ENCODE measurements at regions not wholly inside any gene's neighbourhood (a gene's known extent, or its start where the extent isn't known, plus 50 kb on each side); places are given as distances from the start of the nearest gene placed in this dataset.

GRCh38 chr1:239744851-239745250, 346.8 kb upstream of the FMN2 start:
- no peaks in the 10 kb centered on the region for H3K27me3 ChIP-seq (replicated peaks)
- no peak overlapping the region for H3K4me3 ChIP-seq
- no peak for DNase-seq (ENCODE audit: low read depth in 1 of 2, low spot score in 2 of 2)
- H3K9me3 ChIP-seq (replicated peaks), result no peaks in the 10 kb centered on the region
- H3K36me3 ChIP-seq, result no peaks in the 10 kb centered on the region
- no peaks in the 10 kb centered on the region for H3K4me1 ChIP-seq (replicated peaks)
- no peak overlapping the region for H3K27ac ChIP-seq

DNA sequence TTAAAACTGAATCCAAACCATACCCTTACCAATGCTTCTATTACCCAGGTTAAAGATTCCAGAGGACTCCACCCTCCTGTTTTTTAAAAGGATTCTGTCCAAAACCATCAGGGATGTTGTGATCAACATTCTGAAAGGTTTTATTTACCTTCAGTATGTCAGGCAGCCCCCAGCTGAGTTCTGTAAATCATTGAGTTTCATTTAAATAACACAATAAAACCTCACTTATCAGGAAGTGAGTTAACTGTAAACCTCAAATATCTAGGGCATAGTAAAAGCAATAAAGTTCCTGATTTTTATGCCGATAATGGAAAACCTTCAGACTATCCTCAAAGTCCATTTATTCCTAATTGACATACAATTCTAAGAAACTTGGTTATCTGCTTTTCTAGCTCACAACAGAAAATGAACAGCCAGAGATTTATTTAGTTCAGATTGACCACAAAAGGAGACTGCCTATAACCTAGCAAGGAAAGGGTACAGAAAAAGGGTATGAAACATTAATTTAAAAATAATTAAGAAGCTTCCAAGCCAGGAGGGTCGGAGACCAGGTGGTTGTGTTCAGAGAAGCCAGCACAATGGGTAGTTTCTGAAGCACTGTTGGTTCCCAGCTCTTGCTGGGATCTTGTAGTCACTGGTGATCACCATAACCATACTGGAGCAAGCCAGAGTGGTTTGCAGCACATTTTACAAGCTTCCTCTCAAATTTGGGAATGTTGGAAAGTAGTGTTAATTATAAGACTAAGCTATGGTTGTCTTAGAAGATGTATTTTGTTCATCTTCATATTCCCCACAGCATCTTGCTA, 336.4 kb upstream of the FMN2 start:
- H3K9me3 ChIP-seq (replicated peaks), result no peaks in the 10 kb centered on the region
- no peaks in the 10 kb centered on the region for H3K4me1 ChIP-seq (replicated peaks)
- no peak for DNase-seq (ENCODE audit: low read depth in 1 of 2, low spot score in 2 of 2)
- H3K27me3 ChIP-seq (replicated peaks), result no peaks in the 10 kb centered on the region
- H3K27ac ChIP-seq, result no peak overlapping the region
- no peaks in the 10 kb centered on the region for H3K36me3 ChIP-seq
- H3K4me3 ChIP-seq, result no peak overlapping the region

- DNase-seq (ENCODE audit: low read depth in 1 of 2, low spot score in 2 of 2), result no peak
- no peak overlapping the region for H3K4me3 ChIP-seq
- no peaks in the 10 kb centered on the region for H3K27me3 ChIP-seq (replicated peaks)
- H3K9me3 ChIP-seq (replicated peaks), result no peaks in the 10 kb centered on the region
- H3K36me3 ChIP-seq, result no peaks in the 10 kb centered on the region
- H3K27ac ChIP-seq, result no peak overlapping the region
- no peaks in the 10 kb centered on the region for H3K4me1 ChIP-seq (replicated peaks)
These were observed 334.0 kb upstream of the FMN2 start for GRCh38 chr1:239757716-239758115.

GRCh38 chr1:239758756-239759155, 332.9 kb upstream of the FMN2 start:
- Histone ChIP-seq H3K27ac (no peak overlapping the region), H3K27me3 (replicated peaks) (no peaks in the 10 kb centered on the region), H3K4me1 (replicated peaks) (no peaks in the 10 kb centered on the region), H3K36me3 (no peaks in the 10 kb centered on the region), H3K4me3 (no peak overlapping the region), H3K9me3 (replicated peaks) (no peaks in the 10 kb centered on the region)
- DNase-seq (ENCODE audit: low read depth in 1 of 2, low spot score in 2 of 2), result no peak

GRCh38 chr1:239761509-239761908, 330.2 kb upstream of the FMN2 start:
- H3K9me3 ChIP-seq (replicated peaks), result no peaks in the 10 kb centered on the region
- DNase-seq (ENCODE audit: low read depth in 1 of 2, low spot score in 2 of 2), result no peak
- no peaks in the 10 kb centered on the region for H3K36me3 ChIP-seq
- no peaks in the 10 kb centered on the region for H3K4me1 ChIP-seq (replicated peaks)
- no peak overlapping the region for H3K27ac ChIP-seq
- H3K27me3 ChIP-seq (replicated peaks), result no peaks in the 10 kb centered on the region
- no peak overlapping the region for H3K4me3 ChIP-seq

DNA sequence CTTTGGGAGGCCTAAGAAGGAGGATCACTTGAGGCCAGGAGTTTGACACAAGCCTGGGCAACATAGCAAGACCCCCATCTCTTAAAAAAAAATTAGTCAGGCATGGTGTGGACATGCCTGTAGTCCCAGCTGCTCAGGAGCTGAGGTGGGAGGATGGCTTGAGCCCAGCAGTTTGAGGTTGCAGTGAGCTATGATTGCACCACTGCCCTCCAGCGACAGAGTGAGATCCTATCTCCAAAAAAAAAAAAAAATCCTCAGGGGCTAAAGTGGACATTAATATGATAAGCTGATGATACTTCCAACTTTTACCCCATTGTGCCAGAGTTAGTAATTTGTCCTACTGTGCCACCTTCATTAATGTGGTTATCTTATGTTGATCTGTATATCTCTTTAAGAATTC, 327.8 kb upstream of the FMN2 start:
- Histone ChIP-seq H3K27me3 (replicated peaks) (no peaks in the 10 kb centered on the region), H3K4me3 (no peak overlapping the region), H3K9me3 (replicated peaks) (no peaks in the 10 kb centered on the region), H3K27ac (no peak overlapping the region), H3K36me3 (no peaks in the 10 kb centered on the region), H3K4me1 (replicated peaks) (no peaks in the 10 kb centered on the region)
- no peak for DNase-seq (ENCODE audit: low read depth in 1 of 2, low spot score in 2 of 2)

DNA sequence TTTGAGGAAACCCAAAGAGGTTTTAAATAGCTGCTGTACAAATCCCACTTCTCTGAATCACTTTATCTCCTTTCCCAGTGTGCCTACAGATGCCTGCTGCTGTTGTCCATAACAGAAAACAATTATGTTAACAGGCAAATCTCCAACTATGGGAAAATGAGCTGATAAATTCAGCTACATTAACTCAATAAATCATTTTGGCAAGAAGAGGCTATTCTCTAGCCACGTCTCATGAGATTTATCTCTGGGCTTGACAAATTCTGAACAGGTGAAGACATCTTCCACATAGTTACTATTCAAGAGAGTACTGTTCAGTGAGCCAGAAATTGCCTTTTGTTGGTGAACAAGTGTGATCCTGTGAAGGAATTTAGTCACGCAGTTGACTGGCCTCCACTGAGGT, 327.1 kb upstream of the FMN2 start:
- H3K27me3 ChIP-seq (replicated peaks), result no peaks in the 10 kb centered on the region
- H3K27ac ChIP-seq, result no peak overlapping the region
- no peak for DNase-seq (ENCODE audit: low read depth in 1 of 2, low spot score in 2 of 2)

GRCh38 chr1:239765163-239765562, 326.5 kb upstream of the FMN2 start:
- Histone ChIP-seq H3K27me3 (replicated peaks) (no peaks in the 10 kb centered on the region), H3K9me3 (replicated peaks) (no peaks in the 10 kb centered on the region), H3K4me1 (replicated peaks) (no peaks in the 10 kb centered on the region), H3K4me3 (no peak overlapping the region), H3K27ac (no peak overlapping the region), H3K36me3 (no peaks in the 10 kb centered on the region)
- no peak for DNase-seq (ENCODE audit: low read depth in 1 of 2, low spot score in 2 of 2)

More for the DNA sequence above, 327.1 kb upstream of the FMN2 start:
- H3K36me3 ChIP-seq, result no peaks in the 10 kb centered on the region
- no peaks in the 10 kb centered on the region for H3K9me3 ChIP-seq (replicated peaks)
- no peak overlapping the region for H3K4me3 ChIP-seq
- no peaks in the 10 kb centered on the region for H3K4me1 ChIP-seq (replicated peaks)

- H3K4me3 ChIP-seq, result no peak overlapping the region
- no peak overlapping the region for H3K27ac ChIP-seq
- H3K27me3 ChIP-seq (replicated peaks), result no peaks in the 10 kb centered on the region
- no peaks in the 10 kb centered on the region for H3K9me3 ChIP-seq (replicated peaks)
- no peaks in the 10 kb centered on the region for H3K4me1 ChIP-seq (replicated peaks)
- no peak for DNase-seq (ENCODE audit: low read depth in 1 of 2, low spot score in 2 of 2)
- H3K36me3 ChIP-seq, result no peaks in the 10 kb centered on the region
These were observed 320.1 kb upstream of the FMN2 start for GRCh38 chr1:239771550-239771949.

GRCh38 chr1:239772446-239772845, 319.2 kb upstream of the FMN2 start:
- Histone ChIP-seq H3K4me3 (no peak overlapping the region), H3K4me1 (replicated peaks) (no peaks in the 10 kb centered on the region), H3K9me3 (replicated peaks) (no peaks in the 10 kb centered on the region), H3K27ac (no peak overlapping the region), H3K36me3 (no peaks in the 10 kb centered on the region), H3K27me3 (replicated peaks) (no peaks in the 10 kb centered on the region)
- DNase-seq (ENCODE audit: low read depth in 1 of 2, low spot score in 2 of 2), result no peak

DNA sequence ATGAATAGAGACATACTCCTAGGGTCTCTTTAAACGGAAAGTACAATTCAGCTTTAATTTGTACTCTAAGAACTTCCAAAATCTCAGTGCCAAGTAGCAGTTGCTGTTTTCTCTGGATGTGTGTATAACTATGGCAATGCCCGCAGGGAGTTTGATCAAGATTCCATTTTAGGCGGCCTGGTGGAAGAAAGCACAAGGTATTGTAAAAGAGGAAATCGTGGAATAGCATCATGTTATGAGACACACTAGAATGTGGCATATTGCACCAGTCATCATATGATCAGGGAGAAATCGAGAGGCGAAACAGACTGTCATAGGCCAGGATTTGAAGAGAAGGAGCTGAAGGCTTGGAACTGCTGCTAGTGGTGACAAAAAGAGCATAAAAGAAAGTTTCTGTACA, 316.2 kb upstream of the FMN2 start:
- Histone ChIP-seq H3K27ac (no peak overlapping the region), H3K27me3 (replicated peaks) (no peaks in the 10 kb centered on the region), H3K9me3 (replicated peaks) (no peaks in the 10 kb centered on the region), H3K4me3 (no peak overlapping the region), H3K36me3 (no peaks in the 10 kb centered on the region), H3K4me1 (replicated peaks) (no peaks in the 10 kb centered on the region)
- no peak for DNase-seq (ENCODE audit: low read depth in 1 of 2, low spot score in 2 of 2)

GRCh38 chr1:239778208-239778813, 313.4 kb upstream of the FMN2 start:
- no peaks in the 10 kb centered on the region for H3K9me3 ChIP-seq (replicated peaks)
- no peaks in the 10 kb centered on the region for H3K36me3 ChIP-seq
- H3K27ac ChIP-seq, result no peak overlapping the region
- DNase-seq (ENCODE audit: low read depth in 1 of 2, low spot score in 2 of 2), result no peak
- no peak overlapping the region for H3K4me3 ChIP-seq
- H3K27me3 ChIP-seq (replicated peaks), result no peaks in the 10 kb centered on the region
- no peaks in the 10 kb centered on the region for H3K4me1 ChIP-seq (replicated peaks)

DNA sequence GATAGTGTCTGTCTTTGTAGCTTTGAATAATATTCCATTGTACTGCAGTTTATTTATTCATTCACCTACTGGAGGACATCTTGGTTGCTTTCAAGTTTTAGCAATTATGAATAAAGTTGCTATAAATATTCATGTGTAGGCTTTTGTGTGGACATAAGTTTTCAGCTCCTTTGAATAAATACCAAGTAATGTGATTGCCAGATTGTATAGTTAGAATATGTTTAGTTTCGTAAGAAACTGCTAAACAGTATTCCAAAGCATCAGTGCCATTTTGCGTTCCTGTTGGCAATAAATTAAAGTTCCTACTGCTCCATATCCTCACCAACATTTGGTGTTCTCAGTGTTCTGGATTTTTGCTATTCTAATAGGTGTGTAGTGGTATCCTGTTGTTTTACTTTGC, 311.7 kb upstream of the FMN2 start:
- Histone ChIP-seq H3K4me1 (replicated peaks) (no peaks in the 10 kb centered on the region), H3K9me3 (replicated peaks) (no peaks in the 10 kb centered on the region), H3K27me3 (replicated peaks) (no peaks in the 10 kb centered on the region), H3K27ac (no peak overlapping the region), H3K36me3 (no peaks in the 10 kb centered on the region), H3K4me3 (no peak overlapping the region)
- DNase-seq (ENCODE audit: low read depth in 1 of 2, low spot score in 2 of 2), result no peak

DNA sequence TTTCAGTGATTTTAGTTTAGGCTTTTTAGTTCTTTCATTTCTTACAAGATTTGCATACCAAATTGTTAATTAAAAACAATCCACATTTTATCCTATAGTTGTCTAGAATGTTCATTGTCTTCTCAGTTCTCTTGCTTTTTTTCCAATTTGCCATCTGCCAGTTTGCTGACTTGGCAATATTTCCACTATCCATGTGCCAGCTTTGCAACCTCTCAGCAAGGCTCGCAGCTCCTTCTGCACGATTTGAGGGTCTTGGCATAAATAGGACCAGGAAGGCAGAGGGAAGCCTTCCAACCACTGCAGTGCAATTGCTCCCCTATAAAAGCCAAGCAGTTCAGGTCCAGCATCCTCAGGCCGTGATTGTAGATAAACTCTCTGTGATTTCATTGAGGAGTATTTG, 306.8 kb upstream of the FMN2 start:
- H3K9me3 ChIP-seq (replicated peaks), result no peaks in the 10 kb centered on the region
- no peak overlapping the region for H3K27ac ChIP-seq
- DNase-seq (ENCODE audit: low read depth in 1 of 2, low spot score in 2 of 2), result no peak
- H3K27me3 ChIP-seq (replicated peaks), result no peaks in the 10 kb centered on the region
- H3K4me3 ChIP-seq, result no peak overlapping the region
- H3K36me3 ChIP-seq, result no peaks in the 10 kb centered on the region
- no peaks in the 10 kb centered on the region for H3K4me1 ChIP-seq (replicated peaks)

- H3K4me3 ChIP-seq, result no peak overlapping the region
- no peaks in the 10 kb centered on the region for H3K4me1 ChIP-seq (replicated peaks)
- no peaks in the 10 kb centered on the region for H3K9me3 ChIP-seq (replicated peaks)
- no peaks in the 10 kb centered on the region for H3K36me3 ChIP-seq
- no peak for DNase-seq (ENCODE audit: low read depth in 1 of 2, low spot score in 2 of 2)
- H3K27ac ChIP-seq, result no peak overlapping the region
- H3K27me3 ChIP-seq (replicated peaks), result no peaks in the 10 kb centered on the region
These were observed 306.1 kb upstream of the FMN2 start for GRCh38 chr1:239785576-239785975.

Measured in SJSA1 (cell line).